ENCODE measurements at regions not wholly inside any gene's neighbourhood (a gene's known extent, or its start where the extent isn't known, plus 50 kb on each side); places are given as distances from the start of the nearest gene placed in this dataset.

- H3K9ac ChIP-seq (ENCODE audit: insufficient read length): no peak overlapping the region
These were observed 50.8 kb upstream of the INCENP start for GRCh38 chr11:62073061-62073460.

GRCh38 chr11:62071408-62071807 is 52.4 kb upstream of the INCENP start:
- Histone ChIP-seq H3K9me3 (ENCODE audit: low read depth, low read length) (no peaks in the 10 kb centered on the region), H3K4me3 (no peak overlapping the region), H3K36me3 (ENCODE audit: insufficient read depth, low read length) (no peaks in the 10 kb centered on the region), H3K27ac (no peak overlapping the region), H3K9ac (ENCODE audit: insufficient read length) (no peak overlapping the region)
- no peak for TF ChIP-seq POLR2AphosphoS5 (IDR thresholded peaks at IDR 0.05; ENCODE audit: borderline replicate concordance, low read depth, low read length)
- TF ChIP-seq FOXP2 (optimal IDR thresholded peaks at IDR 0.05; ENCODE audit: control extremely low read depth, extremely low read length, insufficient read depth): no peak
- TF ChIP-seq EZH2 (IDR thresholded peaks at IDR 0.05): no peak
- no peak for DNase-seq (ENCODE audit: low read depth, low spot score)

More at GRCh38 chr11:62073061-62073460, 50.8 kb upstream of the INCENP start:
- TF ChIP-seq FOXP2 (optimal IDR thresholded peaks at IDR 0.05; ENCODE audit: control extremely low read depth, extremely low read length, insufficient read depth) (no peak), EZH2 (IDR thresholded peaks at IDR 0.05) (no peak), POLR2AphosphoS5 (IDR thresholded peaks at IDR 0.05; ENCODE audit: borderline replicate concordance, low read depth, low read length) (no peak)
- Histone ChIP-seq H3K27ac (no peak overlapping the region), H3K36me3 (ENCODE audit: insufficient read depth, low read length) (no peaks in the 10 kb centered on the region), H3K9me3 (ENCODE audit: low read depth, low read length) (no peaks in the 10 kb centered on the region), H3K4me3 (no peak overlapping the region)
- DNase-seq (ENCODE audit: low read depth, low spot score): no peak

GRCh38 chr11:62069986-62070919 is 53.6 kb upstream of the INCENP start:
- no peak for DNase-seq (ENCODE audit: low read depth, low spot score)
- Histone ChIP-seq H3K36me3 (ENCODE audit: insufficient read depth, low read length) (no peaks in the 10 kb centered on the region), H3K4me3 (no peak overlapping the region), H3K27ac (no peak overlapping the region), H3K9ac (ENCODE audit: insufficient read length) (no peak overlapping the region), H3K9me3 (ENCODE audit: low read depth, low read length) (no peaks in the 10 kb centered on the region)
- TF ChIP-seq EZH2 (IDR thresholded peaks at IDR 0.05) (no peak), FOXP2 (optimal IDR thresholded peaks at IDR 0.05; ENCODE audit: control extremely low read depth, extremely low read length, insufficient read depth) (no peak), POLR2AphosphoS5 (IDR thresholded peaks at IDR 0.05; ENCODE audit: borderline replicate concordance, low read depth, low read length) (no peak)

- DNase-seq (ENCODE audit: low read depth, low spot score): no peak
- H3K9me3 ChIP-seq (ENCODE audit: low read depth, low read length): no peaks in the 10 kb centered on the region
- no peak overlapping the region for H3K4me3 ChIP-seq
- H3K9ac ChIP-seq (ENCODE audit: insufficient read length): no peak overlapping the region
- H3K27ac ChIP-seq: no peak overlapping the region
- H3K36me3 ChIP-seq (ENCODE audit: insufficient read depth, low read length): no peaks in the 10 kb centered on the region
- no peak for TF ChIP-seq POLR2AphosphoS5 (IDR thresholded peaks at IDR 0.05; ENCODE audit: borderline replicate concordance, low read depth, low read length)
- no peak for TF ChIP-seq EZH2 (IDR thresholded peaks at IDR 0.05)
- TF ChIP-seq FOXP2 (optimal IDR thresholded peaks at IDR 0.05; ENCODE audit: control extremely low read depth, extremely low read length, insufficient read depth): no peak
These were observed 54.4 kb upstream of the INCENP start for GRCh38 chr11:62069374-62069773.

- H3K27ac ChIP-seq: no peak overlapping the region
- no peaks in the 10 kb centered on the region for H3K36me3 ChIP-seq (ENCODE audit: insufficient read depth, low read length)
- H3K9ac ChIP-seq (ENCODE audit: insufficient read length): no peak overlapping the region
- TF ChIP-seq EZH2 (IDR thresholded peaks at IDR 0.05): no peak
- no peak for TF ChIP-seq FOXP2 (optimal IDR thresholded peaks at IDR 0.05; ENCODE audit: control extremely low read depth, extremely low read length, insufficient read depth)
- TF ChIP-seq POLR2AphosphoS5 (IDR thresholded peaks at IDR 0.05; ENCODE audit: borderline replicate concordance, low read depth, low read length): no peak
- no peak overlapping the region for H3K4me3 ChIP-seq
- no peaks in the 10 kb centered on the region for H3K9me3 ChIP-seq (ENCODE audit: low read depth, low read length)
- no peak for DNase-seq (ENCODE audit: low read depth, low spot score)
These were observed 55.1 kb upstream of the INCENP start for GRCh38 chr11:62068730-62069129.

GRCh38 chr11:62067741-62068140 is 56.1 kb upstream of the INCENP start:
- no peak overlapping the region for H3K9ac ChIP-seq (ENCODE audit: insufficient read length)
- no peak for DNase-seq (ENCODE audit: low read depth, low spot score)
- no peak overlapping the region for H3K4me3 ChIP-seq
- H3K27ac ChIP-seq: no peak overlapping the region
- no peaks in the 10 kb centered on the region for H3K36me3 ChIP-seq (ENCODE audit: insufficient read depth, low read length)
- no peaks in the 10 kb centered on the region for H3K9me3 ChIP-seq (ENCODE audit: low read depth, low read length)
- TF ChIP-seq FOXP2 (optimal IDR thresholded peaks at IDR 0.05; ENCODE audit: control extremely low read depth, extremely low read length, insufficient read depth): no peak
- TF ChIP-seq EZH2 (IDR thresholded peaks at IDR 0.05): no peak
- no peak for TF ChIP-seq POLR2AphosphoS5 (IDR thresholded peaks at IDR 0.05; ENCODE audit: borderline replicate concordance, low read depth, low read length)

DNA sequence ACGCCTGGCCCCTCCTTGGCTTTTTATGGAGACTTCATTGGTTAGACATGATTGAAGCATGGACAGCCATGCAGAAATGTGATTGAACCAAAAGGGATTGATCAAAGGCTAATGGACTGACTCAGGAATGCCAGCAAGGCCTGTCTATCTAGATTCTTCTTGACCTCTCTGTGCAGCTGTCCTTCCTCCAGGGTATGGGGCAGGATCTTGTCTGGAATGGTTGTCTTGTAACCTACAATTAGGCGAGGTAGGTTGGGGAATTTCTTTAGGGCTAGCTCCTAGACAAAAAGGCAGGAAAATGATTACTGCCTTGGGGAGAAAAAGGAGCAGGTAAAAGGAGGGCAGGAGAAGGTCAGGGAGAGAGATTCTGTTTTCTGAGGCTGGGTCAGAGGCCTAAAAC is 59.6 kb upstream of the INCENP start:
- no peaks in the 10 kb centered on the region for H3K36me3 ChIP-seq (ENCODE audit: insufficient read depth, low read length)
- H3K9ac ChIP-seq (ENCODE audit: insufficient read length): no peak overlapping the region
- no peak overlapping the region for H3K4me3 ChIP-seq
- TF ChIP-seq EZH2 (IDR thresholded peaks at IDR 0.05) (no peak), POLR2AphosphoS5 (IDR thresholded peaks at IDR 0.05; ENCODE audit: borderline replicate concordance, low read depth, low read length) (no peak), FOXP2 (optimal IDR thresholded peaks at IDR 0.05; ENCODE audit: control extremely low read depth, extremely low read length, insufficient read depth) (no peak)
- DNase-seq (ENCODE audit: low read depth, low spot score): no peak
- no peak overlapping the region for H3K27ac ChIP-seq
- no peaks in the 10 kb centered on the region for H3K9me3 ChIP-seq (ENCODE audit: low read depth, low read length)

DNA sequence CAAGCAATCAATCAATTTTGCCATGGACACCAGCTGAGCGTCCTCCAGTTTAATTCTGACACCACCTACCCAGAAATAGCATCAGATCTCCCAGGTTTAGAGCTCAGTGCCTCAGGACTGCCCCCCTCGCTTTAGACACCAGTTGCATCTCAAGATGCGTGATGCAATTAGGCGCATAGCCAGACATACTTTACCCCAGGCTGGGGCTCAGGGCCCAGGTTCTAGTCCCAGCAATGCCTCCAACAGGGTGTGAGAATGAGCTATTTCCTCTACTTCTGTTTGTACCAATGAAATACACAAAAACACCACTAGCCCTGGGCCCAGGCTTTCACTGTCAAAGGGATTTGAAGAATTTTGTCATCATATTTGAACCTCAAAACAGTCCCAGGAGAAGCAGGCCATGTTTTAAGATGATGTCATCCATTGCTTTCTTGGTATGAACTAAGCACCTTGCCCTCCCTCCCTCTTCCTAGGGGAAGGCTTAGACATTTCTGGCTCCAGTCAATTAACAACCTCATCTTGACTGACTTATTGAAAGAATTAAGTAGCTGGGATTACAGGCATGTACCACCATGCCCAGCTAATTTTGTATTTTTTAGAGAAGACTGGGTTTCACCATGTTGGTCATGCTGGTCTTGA is 61.5 kb upstream of the INCENP start:
- H3K9ac ChIP-seq (ENCODE audit: insufficient read length): no peak overlapping the region
- no peaks in the 10 kb centered on the region for H3K36me3 ChIP-seq (ENCODE audit: insufficient read depth, low read length)
- TF ChIP-seq POLR2AphosphoS5 (IDR thresholded peaks at IDR 0.05; ENCODE audit: borderline replicate concordance, low read depth, low read length) (no peak), FOXP2 (optimal IDR thresholded peaks at IDR 0.05; ENCODE audit: control extremely low read depth, extremely low read length, insufficient read depth) (no peak), EZH2 (IDR thresholded peaks at IDR 0.05) (no peak)
- H3K4me3 ChIP-seq: no peak overlapping the region
- H3K9me3 ChIP-seq (ENCODE audit: low read depth, low read length): no peaks in the 10 kb centered on the region
- DNase-seq (ENCODE audit: low read depth, low spot score): no peak
- no peak overlapping the region for H3K27ac ChIP-seq
